Caco-2 (cell line): ENCODE measurements at regions not wholly inside any gene's neighbourhood (a gene's known extent, or its start where the extent isn't known, plus 50 kb on each side); places are given as distances from the start of the nearest gene placed in this dataset.

Source experiments
- BruUV-seq: library from RNA; stranded (reverse); fragments of 400-500 nt; replicated peaks from 2 replicates; lab custom pipeline; 2021; lab: Mats Ljungman, UMichigan
- CTCF ChIA-PET: fragments of 300-600 bp; sonication (Branson Sonifier 250); formaldehyde crosslinking; loops from one replicate; lab custom pipeline; 2022; ENCODE audit warnings: antibody characterized with exemption; lab: Charles Lee
- POLR2A ChIA-PET: fragments of 300-600 bp; sonication (Branson Sonifier 250); formaldehyde crosslinking; loops from one replicate; lab custom pipeline; 2022; ENCODE audit warnings: antibody characterized with exemption; lab: Charles Lee
- DNase-seq, 2 experiments: peaks; one replicate each; pipeline versions ENCODE4 v3.0.0 to v3.0.0-alpha.2; 2020 to 2022
- H3K27me3 ChIP-seq: replicated peaks from 2 replicates; pipeline ENCODE4 v1.6.0; 2011; ENCODE audit warnings: low read length; ENCODE audit not compliant: control insufficient read depth, insufficient read depth
- H3K36me3 ChIP-seq: 2 replicates; pipeline ENCODE4 v1.5.1; 2011; ENCODE audit warnings: low read length; ENCODE audit not compliant: control insufficient read depth, insufficient read depth
- H3K4me1 ChIP-seq: fragments of 250-450 bp; sonication (Bioruptor Pico); 2 replicates; pipeline ENCODE4 v1.5.1; 2020; ENCODE audit warnings: mild to moderate bottlenecking
- H3K4me3 ChIP-seq: 2 replicates; pipeline ENCODE4 v1.5.1; 2011; ENCODE audit warnings: low read depth, mild to moderate bottlenecking, control low read depth, low read length
- H3K9me3 ChIP-seq: fragments of 250-450 bp; sonication (Bioruptor Pico); 2 replicates; pipeline ENCODE4 v1.5.1; 2020; ENCODE audit warnings: mild to moderate bottlenecking, moderate library complexity
- H3K27ac Mint-ChIP-seq: one replicate; pipeline ENCODE4 v1.8.0; 2022; ENCODE audit warnings: mixed read lengths; ENCODE audit not compliant: unreplicated experiment
- H3K27me3 Mint-ChIP-seq: one replicate; pipeline ENCODE4 v1.8.0; 2022; ENCODE audit warnings: mixed read lengths; ENCODE audit not compliant: insufficient read depth, unreplicated experiment
- H3K36me3 Mint-ChIP-seq: one replicate; pipeline ENCODE4 v1.8.0; 2022; ENCODE audit warnings: mild to moderate bottlenecking, mixed read lengths; ENCODE audit not compliant: insufficient read depth, unreplicated experiment
- H3K4me1 Mint-ChIP-seq: one replicate; pipeline ENCODE4 v1.8.0; 2022; ENCODE audit warnings: low read depth, mixed read lengths; ENCODE audit not compliant: unreplicated experiment
- H3K4me3 Mint-ChIP-seq: one replicate; pipeline ENCODE4 v1.8.0; 2022; ENCODE audit warnings: mild to moderate bottlenecking, moderate library complexity, mixed read lengths; ENCODE audit not compliant: unreplicated experiment
- H3K9me3 Mint-ChIP-seq: one replicate; pipeline ENCODE4 v1.8.0; 2022; ENCODE audit warnings: mixed read lengths; ENCODE audit not compliant: unreplicated experiment
- CTCF ChIP-seq, 2 experiments: fragments of 200-600 bp in 1 of 2; IDR thresholded peaks; 1 replicate in 1 of 2; 2 replicates in 1 of 2; pipeline versions ENCODE4 v1.5.1 to v1.8.0; 2011 to 2022; ENCODE audit warnings: antibody characterized with exemption in 1 of 2, control low read depth in 1 of 2, inconsistent platforms in 1 of 2, low read depth in 1 of 2, low read length in 1 of 2, mild to moderate bottlenecking in 1 of 2, moderate library complexity in 1 of 2; ENCODE audit not compliant: insufficient read depth in 1 of 2, severe bottlenecking in 1 of 2, unreplicated experiment in 1 of 2
- intact Hi-C: fragments of 100-400 bp; cut with micrococcal nuclease; formaldehyde crosslinking; loops from one replicate; pipeline ENCODE4 v1.10.0; 2022; ENCODE audit not compliant: unreplicated experiment

DNA sequence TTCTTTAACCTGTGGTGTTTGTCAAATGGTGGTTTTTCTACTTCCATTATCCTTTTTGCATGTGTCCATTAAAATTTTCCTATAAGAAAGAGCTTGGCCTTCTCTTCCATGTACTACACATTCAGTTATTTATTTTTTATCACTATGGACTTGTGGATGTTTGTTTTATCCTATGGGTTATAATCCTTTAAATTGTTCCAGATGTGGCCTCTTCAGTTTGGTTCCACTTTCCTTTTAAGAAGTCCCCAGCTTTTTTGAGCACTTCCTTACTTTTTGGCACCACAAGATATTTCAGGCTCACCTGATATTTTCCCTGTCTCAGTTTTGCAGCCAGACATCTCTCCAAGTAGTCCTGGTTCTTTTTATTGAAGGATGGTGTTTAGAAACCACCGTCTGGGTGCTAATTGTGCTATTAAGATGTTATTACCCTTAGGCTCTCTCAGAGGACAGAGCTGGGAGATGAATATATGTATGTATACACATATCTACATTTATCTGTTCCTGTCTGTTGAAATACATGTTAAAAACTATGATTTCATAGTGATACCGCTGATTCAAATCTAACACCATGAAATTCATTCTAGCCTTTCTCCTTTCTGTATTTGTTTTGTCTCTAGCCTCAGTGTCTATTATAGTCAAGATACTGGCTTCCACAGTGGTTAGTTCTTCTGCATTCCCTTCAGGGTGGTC, 408.5 kb upstream of the RGS6 start:
- intact Hi-C loops, result loop anchor here (5.0 kb wide), 2 partner anchors 141 to 201 kb away; partner anchors contain the start of gene SIPA1L1
- Histone ChIP-seq H3K27me3 (no peaks in the 10 kb centered on the region), H3K4me3 (no peak overlapping the region), H3K9me3 (no peaks in the 10 kb centered on the region), H3K36me3 (no peaks in the 10 kb centered on the region), H3K4me1 (peaks cover 46% of the 10 kb centered on the region)
- H3K27me3 Mint-ChIP-seq, result no peaks in the 10 kb centered on the region
- ChIA-PET CTCF (no interaction called here), POLR2A (no interaction called here)
- no TSS peak for BruUV-seq
- peaks cover 1% of the 10 kb centered on the region for H3K9me3 Mint-ChIP-seq
- no peak overlapping the region for H3K4me3 Mint-ChIP-seq
- H3K4me1 Mint-ChIP-seq, result peaks cover 55% of the 10 kb centered on the region
- H3K27ac Mint-ChIP-seq, result peak overlapping the region; percentile 92
- TF ChIP-seq CTCF (IDR thresholded peaks at IDR 0.05; ENCODE audit: insufficient read depth in 1 of 2, low read depth in 1 of 2, low read length in 1 of 2, severe bottlenecking in 1 of 2, unreplicated experiment in 1 of 2), result no peak
- no peak for DNase-seq
- peaks cover 31% of the 10 kb centered on the region for H3K36me3 Mint-ChIP-seq

DNA sequence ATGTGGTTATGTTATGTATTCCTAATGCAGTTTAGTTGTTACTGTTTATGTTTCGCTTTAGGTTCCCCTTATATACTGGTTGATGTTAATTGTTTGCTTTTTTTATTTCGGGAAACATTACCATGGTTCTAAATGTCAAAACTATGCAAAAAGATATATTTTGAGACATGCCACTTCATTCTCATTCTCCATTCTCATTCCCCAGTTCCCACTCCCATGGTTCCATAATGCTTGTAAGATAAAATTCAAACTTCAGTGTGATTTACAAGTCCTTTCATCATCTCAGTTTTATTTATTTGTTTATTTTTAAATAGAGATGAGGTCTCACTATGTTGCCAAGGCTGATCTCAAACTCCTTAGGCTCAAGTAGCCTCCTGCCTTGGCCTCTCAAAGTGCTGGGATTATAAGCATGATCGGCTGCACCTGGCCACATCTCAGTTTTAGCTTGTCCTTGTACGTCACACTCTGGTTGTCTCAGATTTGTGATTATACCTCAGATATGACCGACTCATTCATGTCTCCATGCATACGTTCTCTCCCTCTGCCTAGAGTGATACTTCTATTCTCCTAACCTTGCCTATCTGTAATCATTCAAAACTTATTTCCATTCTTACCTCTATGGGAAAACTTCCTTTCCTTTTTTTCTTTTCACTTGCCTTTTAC, 407.8 kb upstream of the RGS6 start:
- no peak for DNase-seq
- H3K9me3 ChIP-seq, result no peaks in the 10 kb centered on the region
- peaks cover 55% of the 10 kb centered on the region for H3K4me1 Mint-ChIP-seq
- H3K4me3 Mint-ChIP-seq, result no peak overlapping the region
- H3K36me3 Mint-ChIP-seq, result peaks cover 28% of the 10 kb centered on the region
- no peaks in the 10 kb centered on the region for H3K27me3 Mint-ChIP-seq
- CTCF ChIA-PET, result no interaction called here
- peak overlapping the region; percentile 92 for H3K27ac Mint-ChIP-seq
- peaks cover 43% of the 10 kb centered on the region for H3K4me1 ChIP-seq
- H3K4me3 ChIP-seq, result no peak overlapping the region
- no peaks in the 10 kb centered on the region for H3K9me3 Mint-ChIP-seq
- no peaks in the 10 kb centered on the region for H3K27me3 ChIP-seq
- POLR2A ChIA-PET, result interaction anchor here (0.7 kb wide), 1 partner anchor 56 kb away, joined by 3 read pairs; no protein-coding TSS in a partner anchor
- no peaks in the 10 kb centered on the region for H3K36me3 ChIP-seq
- BruUV-seq, result no TSS peak
- intact Hi-C loops, result loop anchor here (5.0 kb wide), 2 partner anchors 142 to 202 kb away; partner anchors contain the start of gene SIPA1L1
- no peak for TF ChIP-seq CTCF (IDR thresholded peaks at IDR 0.05; ENCODE audit: insufficient read depth in 1 of 2, low read depth in 1 of 2, low read length in 1 of 2, severe bottlenecking in 1 of 2, unreplicated experiment in 1 of 2)

- Mint-ChIP-seq H3K4me1 (peaks cover 54% of the 10 kb centered on the region), H3K36me3 (peaks cover 32% of the 10 kb centered on the region), H3K27ac (peak overlapping the region; percentile 92), H3K4me3 (no peak overlapping the region), H3K9me3 (no peaks in the 10 kb centered on the region), H3K27me3 (no peaks in the 10 kb centered on the region)
- Histone ChIP-seq H3K9me3 (no peaks in the 10 kb centered on the region), H3K36me3 (no peaks in the 10 kb centered on the region), H3K4me3 (no peak overlapping the region), H3K4me1 (peaks cover 34% of the 10 kb centered on the region), H3K27me3 (no peaks in the 10 kb centered on the region)
- intact Hi-C loops, result no loop called here
- ChIA-PET CTCF (no interaction called here), POLR2A (no interaction called here)
- no peak for TF ChIP-seq CTCF (IDR thresholded peaks at IDR 0.05; ENCODE audit: insufficient read depth in 1 of 2, low read depth in 1 of 2, low read length in 1 of 2, severe bottlenecking in 1 of 2, unreplicated experiment in 1 of 2)
- DNase-seq, result no peak
- BruUV-seq, result no TSS peak
These were observed 406.5 kb upstream of the RGS6 start for GRCh38 chr14:71525663-71526221.
